ENCODE measurements at regions not wholly inside any gene's neighbourhood (a gene's known extent, or its start where the extent isn't known, plus 50 kb on each side); places are given as distances from the start of the nearest gene placed in this dataset.
"Not testable (repeated sequence)": the region's sequence is repeated elsewhere in the genome, so short reads cannot be mapped to it uniquely, and the experiment has no call there.

DNA sequence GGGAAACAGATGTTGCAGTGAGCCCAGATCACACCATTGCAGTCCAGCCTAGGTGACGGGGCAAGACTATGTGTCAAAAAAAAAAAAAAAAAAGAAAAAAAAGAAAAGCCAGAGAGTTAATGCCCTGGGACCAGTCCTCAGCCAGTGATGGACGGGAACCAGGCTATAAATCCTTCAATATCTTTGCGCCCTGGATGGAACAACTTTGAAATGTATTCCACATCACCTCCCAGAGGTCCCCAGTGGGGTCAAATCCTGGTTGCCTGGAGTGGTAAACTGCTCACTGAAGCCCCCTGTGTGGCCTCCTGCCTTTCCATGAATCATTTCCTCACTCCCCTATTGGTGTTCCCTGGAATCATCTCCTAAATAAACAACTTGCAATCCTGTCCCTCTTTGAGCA is 166.9 kb downstream of the DEFB131A start:
- TF ChIP-seq, protein P1, sequence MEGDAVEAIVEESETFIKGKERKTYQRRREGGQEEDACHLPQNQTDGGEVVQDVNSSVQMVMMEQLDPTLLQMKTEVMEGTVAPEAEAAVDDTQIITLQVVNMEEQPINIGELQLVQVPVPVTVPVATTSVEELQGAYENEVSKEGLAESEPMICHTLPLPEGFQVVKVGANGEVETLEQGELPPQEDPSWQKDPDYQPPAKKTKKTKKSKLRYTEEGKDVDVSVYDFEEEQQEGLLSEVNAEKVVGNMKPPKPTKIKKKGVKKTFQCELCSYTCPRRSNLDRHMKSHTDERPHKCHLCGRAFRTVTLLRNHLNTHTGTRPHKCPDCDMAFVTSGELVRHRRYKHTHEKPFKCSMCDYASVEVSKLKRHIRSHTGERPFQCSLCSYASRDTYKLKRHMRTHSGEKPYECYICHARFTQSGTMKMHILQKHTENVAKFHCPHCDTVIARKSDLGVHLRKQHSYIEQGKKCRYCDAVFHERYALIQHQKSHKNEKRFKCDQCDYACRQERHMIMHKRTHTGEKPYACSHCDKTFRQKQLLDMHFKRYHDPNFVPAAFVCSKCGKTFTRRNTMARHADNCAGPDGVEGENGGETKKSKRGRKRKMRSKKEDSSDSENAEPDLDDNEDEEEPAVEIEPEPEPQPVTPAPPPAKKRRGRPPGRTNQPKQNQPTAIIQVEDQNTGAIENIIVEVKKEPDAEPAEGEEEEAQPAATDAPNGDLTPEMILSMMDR (IDR thresholded peaks at IDR 0.05), result no peak
- no peak for TF ChIP-seq POLR2A (IDR thresholded peaks at IDR 0.05)
- 31 to 62% methylated on average over 3 of the region's 3 CpGs for WGBS, 2 donors
- no peaks in the 10 kb centered on the region for H3K9me3 ChIP-seq

DNA sequence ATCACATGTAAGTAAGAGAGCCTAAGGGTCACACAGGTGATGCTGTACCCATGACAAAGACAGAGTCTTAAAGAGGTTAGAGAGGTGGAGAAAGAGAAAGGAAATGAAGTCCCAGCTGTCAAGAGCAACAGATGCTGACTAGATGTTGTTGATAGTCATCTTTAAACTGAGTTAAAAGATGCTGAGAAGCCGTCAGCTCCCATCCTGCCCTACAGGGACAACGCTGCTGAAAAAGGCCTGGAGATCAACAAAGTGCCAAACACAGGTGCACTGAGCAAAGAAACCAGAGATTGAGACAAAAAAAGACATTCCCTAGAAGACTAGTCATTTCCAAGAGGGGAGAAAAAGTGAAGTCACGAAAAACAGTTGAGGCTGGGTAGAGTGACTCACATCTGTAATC is 145.0 kb upstream of the DRD5 start:
- H3K27me3 ChIP-seq; H3K9me3 ChIP-seq; DNase-seq; intact Hi-C loops (cut with DNase I; ENCODE audit: low total_unique reads); H3K4me3 ChIP-seq; H3K36me3 ChIP-seq (ENCODE audit: low read depth, missing control alignments); H3K4me1 ChIP-seq; H3K27ac ChIP-seq: not testable (repeated sequence)
- 78 to 82% methylated on average over 3 of the region's 3 CpGs for WGBS, 2 donors

More for the DNA sequence above, 166.9 kb downstream of the DEFB131A start:
- Histone ChIP-seq H3K4me3 (no peak overlapping the region), H3K36me3 (ENCODE audit: low read depth, missing control alignments) (no peaks in the 10 kb centered on the region), H3K27me3 (no peaks in the 10 kb centered on the region), H3K27ac (no peak overlapping the region), H3K4me1 (no peaks in the 10 kb centered on the region)
- DNase-seq, result no peak
- intact Hi-C loops (cut with DNase I; ENCODE audit: low total_unique reads), result no loop called here

DNA sequence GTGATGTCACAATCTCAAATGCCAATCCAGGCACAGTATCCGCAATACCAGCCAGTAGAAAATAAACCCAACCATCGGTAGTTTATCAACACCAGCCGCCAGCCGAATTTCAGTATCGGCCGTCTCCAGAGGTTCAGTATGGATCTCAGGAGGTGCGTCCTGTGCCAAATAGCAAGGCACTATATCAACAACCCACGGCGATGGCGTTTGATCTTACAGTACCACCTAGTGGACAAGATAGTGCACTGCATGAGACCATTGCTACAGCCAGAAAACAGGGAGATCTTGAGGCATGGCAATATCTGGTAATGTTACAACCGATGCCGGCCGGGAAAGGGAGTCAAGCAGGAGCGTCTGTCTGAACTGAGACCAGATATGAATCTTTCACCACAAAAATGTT is 121.8 kb upstream of the DRD5 start:
- H3K4me1 ChIP-seq; H3K9me3 ChIP-seq; intact Hi-C loops (cut with DNase I; ENCODE audit: low total_unique reads); H3K4me3 ChIP-seq; H3K27me3 ChIP-seq; H3K27ac ChIP-seq; H3K36me3 ChIP-seq (ENCODE audit: low read depth, missing control alignments): not testable (repeated sequence)
- TF ChIP-seq, protein P1 (IDR thresholded peaks at IDR 0.05), result peak; percentile 49 to 51 (median 50)
- WGBS, 2 donors, result 12 to 20% methylated on average over 6 to 14 of the region's 14 CpGs
- peak; percentile 16 for DNase-seq

DNA sequence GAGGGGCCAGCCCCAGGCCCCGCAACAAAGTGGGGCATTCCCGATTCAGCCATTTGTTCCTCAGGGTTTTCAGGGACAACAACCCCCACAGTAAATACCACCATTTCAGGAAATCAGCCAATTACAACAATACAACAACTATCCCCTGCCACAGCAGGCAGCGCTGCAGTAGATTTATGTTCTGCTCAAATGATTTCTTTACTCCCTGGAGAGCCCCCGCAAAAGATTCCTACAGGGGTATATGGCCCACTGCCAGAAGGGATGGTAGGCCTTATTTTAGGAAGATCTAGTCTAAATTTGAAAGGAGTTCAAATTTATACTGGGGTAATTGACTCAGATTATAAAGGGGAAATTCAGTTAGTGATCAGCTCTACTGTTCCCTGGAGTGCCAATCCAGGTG is 120.5 kb upstream of the DRD5 start:
- H3K27ac ChIP-seq; DNase-seq; H3K9me3 ChIP-seq; H3K27me3 ChIP-seq; H3K36me3 ChIP-seq (ENCODE audit: low read depth, missing control alignments); intact Hi-C loops (cut with DNase I; ENCODE audit: low total_unique reads); H3K4me3 ChIP-seq; H3K4me1 ChIP-seq: not testable (repeated sequence)
- 58 to 60% methylated on average over 4 of the region's 4 CpGs for WGBS, 2 donors

DNA sequence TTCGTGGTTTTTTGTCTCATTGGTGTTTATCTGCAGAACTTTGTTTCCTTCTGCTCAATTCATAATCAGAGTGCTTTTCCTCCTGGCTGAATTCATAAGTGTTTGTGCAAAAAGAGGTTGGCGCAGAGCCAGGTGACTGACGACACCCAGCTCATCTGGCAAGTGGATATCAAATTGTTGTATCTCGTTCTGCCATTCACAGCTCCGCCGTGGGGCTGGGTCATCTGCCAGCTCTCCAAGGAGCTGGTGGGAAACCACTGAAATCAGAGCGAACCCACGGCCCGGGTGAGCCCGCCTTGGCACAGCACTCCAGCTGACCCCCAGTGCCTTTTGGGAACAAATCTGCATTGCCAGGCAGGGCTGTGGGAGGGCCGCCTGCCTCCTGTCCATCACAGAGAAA is 110.7 kb upstream of the DRD5 start:
- H3K36me3 ChIP-seq (ENCODE audit: low read depth, missing control alignments); H3K4me1 ChIP-seq; H3K9me3 ChIP-seq; H3K27ac ChIP-seq; intact Hi-C loops (cut with DNase I; ENCODE audit: low total_unique reads); H3K4me3 ChIP-seq; H3K27me3 ChIP-seq: not testable (repeated sequence)
- DNase-seq, result peak; percentile 69
- 6 to 16% methylated on average over 7 to 11 of the region's 11 CpGs for WGBS, 2 donors

DNA sequence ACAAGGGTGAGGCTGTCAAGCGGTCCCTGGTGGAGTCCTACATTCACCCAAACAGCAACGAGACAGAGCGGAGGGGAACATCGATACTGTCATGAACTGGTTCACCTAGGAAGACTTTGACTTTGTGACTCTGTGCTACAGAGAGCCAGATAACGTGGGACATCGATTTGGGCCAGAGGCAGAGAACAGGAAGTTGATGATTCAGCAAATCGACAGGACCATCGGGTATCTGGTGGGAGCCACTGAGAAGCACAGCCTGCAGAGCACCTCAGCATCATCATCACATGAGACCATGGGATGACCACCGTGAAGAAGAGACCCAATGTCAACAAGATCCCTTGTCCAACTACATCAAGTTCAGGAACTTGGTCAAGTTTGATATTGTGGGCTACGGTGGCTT is 104.1 kb upstream of the DRD5 start:
- H3K9me3 ChIP-seq; DNase-seq; intact Hi-C loops (cut with DNase I; ENCODE audit: low total_unique reads); H3K36me3 ChIP-seq (ENCODE audit: low read depth, missing control alignments); H3K27ac ChIP-seq; H3K27me3 ChIP-seq; H3K4me3 ChIP-seq; H3K4me1 ChIP-seq: not testable (repeated sequence)
- WGBS, 2 donors, result 59 to 76% methylated on average over 10 of the region's 10 CpGs

DNA sequence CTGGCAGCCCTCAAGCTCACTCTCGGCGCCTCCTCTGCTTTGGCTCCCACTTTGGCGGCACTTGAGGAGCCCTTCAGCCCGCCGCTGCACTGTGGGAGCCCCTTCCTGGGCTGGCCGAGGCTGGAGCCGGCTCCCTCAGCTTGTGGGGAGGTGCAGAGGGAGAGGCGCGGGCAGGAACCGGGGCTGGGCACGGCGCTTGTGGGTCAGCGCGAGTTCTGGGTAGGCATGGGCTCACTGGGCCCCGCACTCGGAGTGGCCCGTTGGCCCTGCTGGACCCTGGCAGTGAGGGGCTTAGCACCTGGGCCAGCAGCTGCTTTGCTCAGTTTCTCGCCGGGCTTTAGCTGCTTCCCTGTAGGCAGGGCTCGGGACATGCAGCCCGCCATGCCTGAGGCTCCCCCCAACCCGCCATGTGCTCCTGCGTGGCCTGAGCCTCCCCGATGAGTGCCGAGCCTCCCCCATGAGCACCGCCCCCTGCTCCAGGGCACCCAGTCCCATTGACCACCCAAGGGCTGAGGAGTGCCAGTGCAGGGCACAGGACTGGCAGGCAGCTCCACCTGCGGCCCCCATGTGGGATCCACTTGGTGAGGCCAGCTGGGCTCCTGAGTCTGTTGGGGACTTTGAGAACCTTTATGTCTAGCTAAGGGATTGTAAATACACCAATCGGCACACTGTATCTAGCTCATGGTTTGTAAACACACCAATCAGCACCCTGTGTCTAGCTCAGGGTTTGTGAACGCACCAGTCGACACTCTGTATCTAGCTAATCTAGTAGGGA is 101.5 kb upstream of the DRD5 start:
- DNase-seq, result no peak
- Histone ChIP-seq H3K36me3 (ENCODE audit: low read depth, missing control alignments) (no peaks in the 10 kb centered on the region), H3K4me1 (no peaks in the 10 kb centered on the region), H3K9me3 (no peaks in the 10 kb centered on the region), H3K27ac (no peak overlapping the region), H3K27me3 (no peaks in the 10 kb centered on the region), H3K4me3 (no peak overlapping the region)
- TF ChIP-seq POLR2A (IDR thresholded peaks at IDR 0.05), result no peak
- TF ChIP-seq, protein P1 (IDR thresholded peaks at IDR 0.05), result no peak
- intact Hi-C loops (cut with DNase I; ENCODE audit: low total_unique reads), result no loop called here
- WGBS, 2 donors, result 75 to 87% methylated on average over 25 to 30 of the region's 30 CpGs

DNA sequence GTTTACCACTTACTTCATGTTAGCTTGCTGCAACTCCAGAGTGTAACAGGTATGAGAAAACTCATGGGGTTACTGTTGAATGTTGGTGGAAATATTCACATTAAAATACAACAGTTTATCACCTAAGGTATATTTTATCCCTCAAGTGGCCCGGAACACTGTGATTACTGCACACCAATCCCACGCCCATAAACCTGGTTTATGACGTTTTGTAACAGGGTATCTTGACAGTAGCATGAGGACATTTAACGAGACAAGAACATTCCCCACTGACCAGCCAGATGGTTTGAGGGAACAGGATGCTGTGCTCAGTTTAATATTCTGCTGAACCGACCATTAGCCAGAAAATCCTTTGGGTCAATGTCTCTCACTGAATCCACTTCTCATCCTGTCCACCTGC is 98.3 kb upstream of the DRD5 start:
- DNase-seq; H3K4me1 ChIP-seq; intact Hi-C loops (cut with DNase I; ENCODE audit: low total_unique reads); H3K4me3 ChIP-seq; H3K36me3 ChIP-seq (ENCODE audit: low read depth, missing control alignments); H3K27me3 ChIP-seq; H3K27ac ChIP-seq; H3K9me3 ChIP-seq: not testable (repeated sequence)
- WGBS, 2 donors, result 69 to 75% methylated on average over 5 of the region's 5 CpGs

DNA sequence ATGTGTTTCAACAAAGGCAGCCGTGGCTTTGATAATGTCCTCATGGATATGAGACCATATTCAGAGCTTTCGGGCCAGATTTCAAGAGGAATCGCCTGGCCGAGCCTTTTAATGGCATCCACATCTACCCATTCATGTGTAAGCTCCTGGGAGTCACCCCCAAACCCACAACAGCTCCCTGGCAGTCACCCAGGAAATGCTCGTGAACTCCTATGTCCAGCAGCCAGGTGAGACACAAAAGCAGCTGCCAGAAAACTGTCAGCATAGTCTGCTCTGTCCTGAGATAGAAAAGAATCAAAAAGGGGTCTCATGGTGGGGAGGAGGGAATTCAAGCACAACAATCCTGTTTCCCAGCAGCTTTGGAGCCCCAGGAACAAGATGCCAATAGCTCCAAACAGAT is 96.4 kb upstream of the DRD5 start:
- DNase-seq; H3K36me3 ChIP-seq (ENCODE audit: low read depth, missing control alignments); H3K27me3 ChIP-seq; H3K4me3 ChIP-seq; H3K9me3 ChIP-seq; H3K27ac ChIP-seq; H3K4me1 ChIP-seq; intact Hi-C loops (cut with DNase I; ENCODE audit: low total_unique reads): not testable (repeated sequence)
- WGBS, 2 donors, result 47 to 61% methylated on average over 4 to 5 of the region's 5 CpGs

All from testis (tissue), 2 donors.